GM19468 (cell line): ENCODE measurements at regions not wholly inside any gene's neighbourhood (a gene's known extent, or its start where the extent isn't known, plus 50 kb on each side); places are given as distances from the start of the nearest gene placed in this dataset.
"Not testable (repeated sequence)": the region's sequence is repeated elsewhere in the genome, so short reads cannot be mapped to it uniquely, and the experiment has no call there.

Source experiments
- ATAC-seq: cut with Tn5 transposase; IDR thresholded peaks from one replicate; pipeline ENCODE4 v1.9.1; 2021; ENCODE audit warnings: mild to moderate bottlenecking, moderate library complexity, moderate number of reproducible peaks; ENCODE audit not compliant: unreplicated experiment; ENCODE audit errors: extremely low read depth

DNA sequence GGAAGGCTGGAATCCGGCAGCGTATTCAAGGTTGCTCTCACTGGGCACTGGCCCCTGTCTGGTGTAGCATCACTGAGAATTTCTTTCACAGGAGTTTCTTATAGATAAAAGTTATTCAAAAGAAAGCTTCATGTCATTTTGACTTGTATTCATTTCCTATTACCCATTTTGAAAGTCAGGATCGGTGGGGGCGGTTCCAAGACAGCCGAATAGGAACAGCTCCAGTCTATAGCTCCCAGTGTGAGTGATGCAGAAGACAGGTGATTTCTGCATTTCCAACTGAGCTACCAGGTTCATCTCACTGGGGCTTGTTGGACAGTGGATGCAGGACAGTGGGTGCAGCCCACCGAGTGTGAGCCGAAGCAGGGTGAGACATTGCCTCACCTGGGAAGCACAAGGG is 51.5 kb upstream of the CDC42EP3 start:
- not testable (repeated sequence) for ATAC-seq

GRCh38 chr2:37730037-37730818 is 58.8 kb upstream of the CDC42EP3 start:
- no peak for ATAC-seq

GRCh38 chr2:37732412-37732811 is 61.0 kb upstream of the CDC42EP3 start:
- ATAC-seq: not testable (repeated sequence)

DNA sequence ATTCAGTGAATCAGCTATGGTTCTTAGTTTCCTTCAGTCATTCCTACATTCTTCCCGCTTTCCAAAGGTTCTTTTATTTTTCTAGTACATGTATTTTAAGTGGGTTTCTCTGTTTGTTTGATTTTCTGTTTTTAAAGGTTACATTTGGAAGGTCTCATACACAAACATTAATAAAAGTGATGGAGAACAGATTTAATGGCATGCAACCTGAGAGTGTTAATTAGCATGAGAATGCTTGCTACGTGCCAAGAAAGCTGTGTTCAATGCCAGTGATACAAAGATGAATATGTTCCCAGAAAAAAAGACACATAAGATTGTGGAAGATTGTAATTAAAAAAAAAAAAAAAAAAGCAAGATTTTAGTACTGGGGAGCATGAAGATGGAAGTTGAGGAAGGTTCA is 61.8 kb upstream of the CDC42EP3 start:
- ATAC-seq: no peak

DNA sequence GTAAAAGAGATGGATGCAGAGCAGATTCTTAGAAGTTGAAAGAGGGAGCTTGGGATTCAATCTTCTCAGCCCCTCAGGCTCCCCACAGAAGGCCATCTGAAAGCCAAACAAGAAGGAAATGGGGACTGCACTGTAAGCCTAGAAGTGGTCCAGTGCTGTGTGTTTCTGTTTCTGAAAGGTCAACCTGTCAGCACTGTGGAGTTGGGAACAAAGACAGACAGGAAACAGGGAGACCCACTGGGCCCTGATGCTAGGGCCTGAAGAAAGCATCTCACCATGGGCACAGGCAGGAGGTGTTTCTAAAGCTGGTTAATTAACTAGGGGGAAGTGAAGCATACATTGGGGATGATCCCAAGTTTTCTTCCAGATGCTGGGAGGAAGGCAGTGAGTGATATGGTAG is 62.5 kb upstream of the CDC42EP3 start:
- not testable (repeated sequence) for ATAC-seq

- not testable (repeated sequence) for ATAC-seq
These were observed 63.6 kb upstream of the CDC42EP3 start for GRCh38 chr2:37734891-37735523.

DNA sequence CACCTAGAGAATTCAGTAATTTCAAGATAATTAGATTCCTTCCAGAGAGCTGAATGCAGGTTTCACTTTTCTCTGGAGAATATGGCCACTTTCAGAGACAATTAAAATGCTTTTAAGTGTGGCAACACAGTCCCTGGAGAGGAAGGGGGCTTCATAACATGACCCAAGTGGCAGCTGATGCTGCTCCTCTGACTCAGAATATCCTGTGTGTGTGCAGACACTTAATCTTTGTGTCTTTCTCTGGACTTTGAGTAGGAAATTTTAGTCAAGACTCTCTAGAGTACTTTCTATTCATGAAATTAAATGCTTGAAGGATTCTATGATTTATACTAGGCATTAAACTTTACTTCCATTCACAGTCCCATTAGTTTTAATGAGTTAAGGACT is 64.1 kb upstream of the CDC42EP3 start:
- ATAC-seq: not testable (repeated sequence)

DNA sequence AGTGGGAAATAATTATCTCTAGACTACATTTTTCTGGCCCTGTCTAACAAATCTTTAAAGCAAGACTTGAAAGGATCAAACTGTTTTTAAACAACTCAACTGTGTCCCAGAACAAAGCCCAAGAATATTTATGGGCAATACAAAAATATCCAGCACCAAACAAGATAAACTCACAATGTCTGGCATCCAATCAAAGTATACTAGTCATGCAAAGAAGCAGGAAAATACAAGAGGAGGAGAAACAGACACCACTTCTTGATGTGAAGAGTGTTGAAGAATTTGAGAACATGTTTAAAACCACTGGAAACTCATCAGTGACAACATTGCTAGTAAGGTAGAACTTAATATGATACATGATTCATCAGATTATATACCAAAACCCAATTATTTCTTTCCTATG is 66.1 kb upstream of the CDC42EP3 start:
- ATAC-seq: no peak

DNA sequence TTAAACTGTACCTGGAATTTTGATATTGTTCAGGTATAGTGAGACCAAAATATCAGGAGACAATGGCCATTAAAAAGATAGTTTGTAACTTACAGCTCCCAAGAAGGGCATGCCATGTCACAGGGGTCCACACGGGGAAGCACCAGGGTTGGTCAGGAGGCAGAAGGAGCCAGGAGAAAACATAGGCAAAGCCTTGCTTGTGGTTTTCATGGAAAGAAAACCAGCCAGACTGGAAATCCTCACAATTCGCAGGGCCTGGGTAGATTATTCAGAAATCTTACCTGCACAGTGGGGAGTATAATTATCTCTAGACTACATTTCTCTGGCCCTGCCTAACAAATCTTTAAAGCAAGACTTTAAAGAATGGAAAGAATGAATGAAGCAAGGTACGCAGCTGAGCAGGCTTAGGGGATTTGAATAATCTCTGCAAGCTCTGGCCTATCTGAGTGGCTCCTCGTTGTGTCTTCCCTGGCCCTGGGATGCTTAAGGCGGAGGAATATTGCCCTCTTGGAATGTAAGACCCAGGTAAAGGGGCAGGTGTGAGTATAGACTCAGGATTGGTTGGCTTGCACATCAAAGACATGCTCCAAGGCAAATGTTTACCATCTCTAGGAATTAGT is 66.9 kb upstream of the CDC42EP3 start:
- ATAC-seq: no peak

DNA sequence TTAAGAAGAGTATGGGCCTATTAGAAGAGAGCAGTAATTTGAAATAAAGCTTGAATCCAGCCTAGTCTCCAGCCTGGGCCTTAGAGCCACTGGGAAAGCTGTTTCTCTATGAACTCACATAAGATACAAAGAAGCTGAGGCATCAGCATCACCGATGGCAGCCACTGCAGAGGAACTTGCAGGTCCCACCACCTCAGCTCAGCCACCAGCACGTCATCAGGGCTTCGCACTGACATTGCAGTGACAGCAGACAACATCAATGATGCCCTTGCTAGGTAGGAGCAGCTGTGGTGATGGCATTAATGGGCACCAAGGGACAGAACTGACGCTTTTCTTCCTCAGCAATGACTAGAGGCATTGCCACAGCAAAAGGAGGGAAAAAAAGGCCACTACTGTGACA is 67.7 kb upstream of the CDC42EP3 start:
- no peak for ATAC-seq

DNA sequence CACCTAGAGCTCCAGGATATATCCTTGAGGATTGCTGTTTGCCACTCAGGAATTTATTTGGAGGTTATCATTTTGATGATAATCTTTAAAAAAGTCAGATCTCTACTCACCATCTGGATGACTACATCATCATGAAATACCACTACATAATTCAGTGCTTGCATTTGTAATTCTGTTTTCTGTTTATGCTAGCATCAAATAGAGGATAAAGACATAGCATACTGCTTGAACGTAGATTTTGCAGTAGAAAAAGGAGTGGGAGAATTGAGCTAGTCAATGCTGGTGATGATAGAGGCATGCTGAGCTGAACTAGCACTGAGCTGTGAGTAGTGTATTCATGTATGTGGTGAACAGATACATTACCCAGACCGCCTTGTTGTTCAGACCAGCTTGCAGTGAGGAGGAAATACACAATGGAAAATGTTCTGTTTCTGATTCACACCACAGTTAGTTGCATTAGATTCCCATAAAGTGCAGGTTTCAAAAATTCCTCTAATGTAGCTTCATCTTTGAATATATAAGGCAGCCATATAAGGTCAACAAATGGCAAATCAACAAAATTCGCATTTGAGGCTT is 68.8 kb upstream of the CDC42EP3 start:
- no peak for ATAC-seq

GRCh38 chr2:37742286-37742685 is 70.8 kb upstream of the CDC42EP3 start:
- ATAC-seq: no peak

- ATAC-seq: no peak
These were observed 72.6 kb upstream of the CDC42EP3 start for GRCh38 chr2:37744010-37744409.

DNA sequence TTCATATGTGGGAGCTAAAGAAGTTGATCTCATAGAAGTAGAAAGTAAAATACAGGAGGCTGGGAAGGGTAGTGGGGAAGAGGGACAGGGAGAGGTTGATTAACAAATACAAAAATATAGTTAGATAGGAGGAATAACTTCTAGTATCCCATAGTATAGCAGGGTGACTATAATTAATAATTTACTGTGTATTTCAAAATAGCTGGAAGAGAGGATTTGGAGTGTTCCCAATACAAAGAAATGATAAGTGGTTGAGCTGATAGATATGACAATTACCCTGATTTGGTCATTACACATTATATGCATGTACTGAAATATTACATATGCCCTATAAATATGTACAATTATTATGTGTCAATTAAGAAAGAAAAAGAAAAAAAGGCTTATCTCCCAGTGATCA is 73.5 kb upstream of the CDC42EP3 start:
- not testable (repeated sequence) for ATAC-seq

DNA sequence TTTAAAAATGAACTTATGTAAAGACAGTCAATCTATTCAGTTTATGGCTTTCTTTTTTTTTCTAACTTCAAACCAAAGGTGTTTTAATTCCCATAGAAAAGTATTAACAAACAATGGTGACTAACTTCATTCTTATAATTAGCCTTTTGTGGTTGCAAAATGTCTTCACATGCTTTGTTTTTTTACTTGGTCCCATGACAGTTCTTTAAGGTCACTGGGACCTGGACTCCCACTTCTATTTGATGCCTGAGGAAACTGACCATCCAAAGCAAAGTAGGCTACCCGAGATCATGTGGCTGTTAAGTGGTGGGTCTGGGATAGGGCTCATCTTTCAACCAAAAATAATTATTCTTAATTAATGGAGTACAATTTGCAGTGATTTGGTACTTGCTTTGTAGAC is 74.6 kb upstream of the CDC42EP3 start:
- not testable (repeated sequence) for ATAC-seq

DNA sequence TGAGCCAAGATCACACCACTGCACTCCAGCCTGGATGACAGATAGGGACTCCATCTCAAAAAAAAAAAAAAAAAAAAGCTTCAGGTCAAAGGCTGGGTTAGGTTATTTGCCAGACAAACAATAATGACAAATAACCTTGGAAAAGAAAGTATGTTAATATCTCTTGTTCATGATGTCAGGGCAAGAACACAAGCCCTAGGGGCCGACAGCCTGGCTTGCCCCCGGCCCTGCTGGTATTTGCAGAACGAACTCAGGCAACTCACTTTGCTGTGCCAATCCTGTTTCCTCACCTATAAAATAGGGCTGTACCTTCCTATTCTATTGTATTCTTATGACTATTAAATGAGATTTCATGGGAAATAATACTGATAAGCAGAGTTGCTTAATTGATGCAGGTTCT is 75.4 kb upstream of the CDC42EP3 start:
- ATAC-seq: no peak

DNA sequence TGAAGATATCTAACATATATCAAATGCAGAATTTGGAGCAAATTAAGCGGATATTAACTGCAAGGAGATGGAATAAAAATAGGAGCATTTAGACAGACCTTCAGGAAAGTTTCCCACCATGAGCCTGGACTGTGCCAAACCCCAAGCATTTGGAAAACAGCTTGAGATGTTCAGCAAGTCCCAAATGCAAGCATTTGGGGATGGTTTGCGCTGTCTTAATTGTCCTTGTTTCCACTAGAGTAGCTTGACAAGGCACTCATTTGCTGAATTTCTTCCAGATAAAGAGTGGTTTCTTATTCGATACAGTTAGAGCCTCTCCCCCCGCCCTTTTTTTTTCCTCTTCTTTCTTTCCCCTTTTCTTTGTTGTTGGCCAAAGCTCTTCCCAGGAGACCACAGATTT is 77.1 kb upstream of the CDC42EP3 start:
- ATAC-seq: no peak

GRCh38 chr2:37750286-37750685 is 78.8 kb upstream of the CDC42EP3 start:
- not testable (repeated sequence) for ATAC-seq

DNA sequence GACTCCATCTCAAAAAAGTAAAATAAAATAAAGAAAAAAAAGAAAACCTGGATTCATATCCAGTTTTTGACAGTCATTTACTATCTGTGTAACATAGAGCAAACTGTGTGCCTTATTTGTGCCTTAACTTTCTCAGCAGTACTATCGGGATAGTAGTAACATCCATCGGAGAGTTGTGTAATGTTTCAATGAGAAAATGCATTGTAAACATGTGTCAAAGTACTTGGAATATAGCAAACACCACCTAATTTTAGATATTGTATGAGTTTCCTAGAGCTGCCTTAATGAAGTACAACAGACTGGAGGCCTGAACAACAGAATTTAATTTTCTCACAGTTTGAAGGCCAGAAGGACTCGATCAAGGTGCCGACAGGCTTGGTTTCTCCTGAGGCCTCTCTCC is 81.3 kb upstream of the CDC42EP3 start:
- ATAC-seq: no peak

DNA sequence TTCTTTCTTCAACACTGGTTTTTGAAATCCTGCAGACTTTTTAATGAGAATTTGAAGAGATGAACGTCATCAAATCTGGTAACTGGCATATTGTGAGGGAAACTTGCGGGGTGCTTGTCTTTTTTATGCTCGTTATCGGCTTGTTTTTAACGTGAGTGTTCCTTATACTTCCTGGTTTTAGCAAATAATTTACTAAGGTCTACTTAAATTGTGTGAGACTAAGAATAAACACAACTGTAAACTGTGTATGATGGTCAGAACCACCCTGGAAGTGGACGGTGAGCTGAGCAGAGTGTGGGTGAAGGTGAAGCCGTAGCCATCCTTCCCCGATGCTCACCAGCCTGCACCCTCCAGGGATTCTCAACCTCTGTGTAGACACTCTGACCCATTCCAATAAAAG is 82.3 kb upstream of the CDC42EP3 start:
- no peak for ATAC-seq

DNA sequence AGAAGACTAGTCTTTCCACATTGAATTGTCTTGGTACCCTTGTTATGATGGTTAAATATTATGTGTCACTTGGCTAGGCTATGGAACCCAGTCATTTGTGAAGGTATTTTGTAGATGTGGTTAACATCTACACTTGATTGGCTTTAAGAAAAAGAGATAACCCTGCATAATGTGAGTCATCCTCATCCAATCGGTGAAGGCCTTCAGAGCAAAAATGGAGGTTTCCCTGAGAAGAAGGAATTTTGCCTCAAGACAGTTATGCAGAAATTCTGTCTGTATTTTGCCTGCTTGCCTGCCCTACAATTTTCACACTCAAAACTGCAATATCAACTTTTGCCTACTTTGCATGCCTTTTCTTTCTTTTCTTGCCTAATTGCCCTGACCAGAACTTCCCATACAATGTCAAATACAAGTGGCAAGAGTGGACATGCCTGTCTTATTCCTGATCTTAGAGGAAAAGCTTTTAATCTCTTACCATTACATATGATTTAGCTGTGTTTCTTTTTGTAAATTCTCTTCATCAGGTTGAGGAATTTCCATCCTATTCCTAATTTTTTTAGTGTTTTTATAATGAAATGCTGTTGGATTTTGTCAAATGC is 84.6 kb upstream of the CDC42EP3 start:
- not testable (repeated sequence) for ATAC-seq
